ENCODE measurements at regions not wholly inside any gene's neighbourhood (a gene's known extent, or its start where the extent isn't known, plus 50 kb on each side); places are given as distances from the start of the nearest gene placed in this dataset.

GRCh38 chr5:124264499-124264898 is 481.9 kb downstream of the ZNF608 start:
- dilution Hi-C loops (cut with MboI; ENCODE audit: extremely low pct_ligation_motif_present, low sequenced_read_pairs), result no loop called here

GRCh38 chr5:124263680-124264491 is 482.6 kb downstream of the ZNF608 start:
- no peaks in the 10 kb centered on the region for H4K20me1 ChIP-seq (ENCODE audit: control insufficient read depth, extremely low read depth, insufficient read depth, low read length)
- no peak overlapping the region for H3K4me2 ChIP-seq (ENCODE audit: control insufficient read depth, extremely low read depth, insufficient read depth, low read depth, low read length)
- no peaks in the 10 kb centered on the region for H3K79me2 ChIP-seq (ENCODE audit: control insufficient read depth, insufficient read depth, low read length)
- peaks cover 15% of the 10 kb centered on the region for H3K27me3 ChIP-seq (ENCODE audit: control insufficient read depth, extremely low read depth, insufficient read depth, low read length)
- FAIRE-seq (no peak), DNase-seq (ENCODE audit: low read depth, low spot score) (no peak)
- no peak overlapping the region for H3K9ac ChIP-seq (ENCODE audit: control insufficient read depth, extremely low read depth, insufficient read depth, low read length)
- H3K36me3 ChIP-seq (ENCODE audit: control insufficient read depth in 2 of 2, extremely low read depth in 1 of 2, insufficient read depth in 2 of 2, low read length in 2 of 2), result no peaks in the 10 kb centered on the region
- dilution Hi-C loops (cut with MboI; ENCODE audit: extremely low pct_ligation_motif_present, low sequenced_read_pairs), result no loop called here
- H2AFZ ChIP-seq (ENCODE audit: control insufficient read depth, low read length), result no peak overlapping the region
- H3K9me1 ChIP-seq (ENCODE audit: control insufficient read depth, extremely low read depth, insufficient read depth, low read length), result no peaks in the 10 kb centered on the region
- no peak overlapping the region for H3K4me3 ChIP-seq (ENCODE audit: control insufficient read depth in 2 of 3, extremely low read depth in 1 of 3, insufficient read depth in 2 of 3, low read depth in 1 of 3, low read length in 3 of 3)
- H3K4me1 ChIP-seq (ENCODE audit: control insufficient read depth, extremely low read depth, insufficient read depth, low read length), result no peaks in the 10 kb centered on the region
- no peak overlapping the region for H3K27ac ChIP-seq (ENCODE audit: control insufficient read depth, insufficient read depth, low read length)
- TF ChIP-seq CTCF (optimal IDR thresholded peaks at IDR 0.05 in 1 of 3, IDR thresholded peaks at IDR 0.05 in 1 of 3, conservative IDR thresholded peaks at IDR 0.05 in 1 of 3; ENCODE audit: extremely low read depth in 1 of 3, insufficient read depth in 2 of 3, low read length in 3 of 3) (no peak), EZH2 (IDR thresholded peaks at IDR 0.05; ENCODE audit: low read length) (no peak)
- H3K9me3 ChIP-seq (ENCODE audit: control insufficient read depth, low read depth, low read length), result no peaks in the 10 kb centered on the region

More at GRCh38 chr5:124264499-124264898, 481.9 kb downstream of the ZNF608 start:
- H3K4me3 ChIP-seq (ENCODE audit: control insufficient read depth in 2 of 3, extremely low read depth in 1 of 3, insufficient read depth in 2 of 3, low read depth in 1 of 3, low read length in 3 of 3), result no peak overlapping the region
- H3K4me1 ChIP-seq (ENCODE audit: control insufficient read depth, extremely low read depth, insufficient read depth, low read length), result no peaks in the 10 kb centered on the region
- H3K9ac ChIP-seq (ENCODE audit: control insufficient read depth, extremely low read depth, insufficient read depth, low read length), result no peak overlapping the region
- FAIRE-seq (no peak), DNase-seq (ENCODE audit: low read depth, low spot score) (no peak)
- peaks cover 15% of the 10 kb centered on the region for H3K27me3 ChIP-seq (ENCODE audit: control insufficient read depth, extremely low read depth, insufficient read depth, low read length)
- H3K4me2 ChIP-seq (ENCODE audit: control insufficient read depth, extremely low read depth, insufficient read depth, low read depth, low read length), result no peak overlapping the region
- no peaks in the 10 kb centered on the region for H4K20me1 ChIP-seq (ENCODE audit: control insufficient read depth, extremely low read depth, insufficient read depth, low read length)
- H3K9me3 ChIP-seq (ENCODE audit: control insufficient read depth, low read depth, low read length), result no peaks in the 10 kb centered on the region
- no peak overlapping the region for H2AFZ ChIP-seq (ENCODE audit: control insufficient read depth, low read length)
- H3K36me3 ChIP-seq (ENCODE audit: control insufficient read depth in 2 of 2, extremely low read depth in 1 of 2, insufficient read depth in 2 of 2, low read length in 2 of 2), result no peaks in the 10 kb centered on the region
- H3K27ac ChIP-seq (ENCODE audit: control insufficient read depth, insufficient read depth, low read length), result no peak overlapping the region
- H3K9me1 ChIP-seq (ENCODE audit: control insufficient read depth, extremely low read depth, insufficient read depth, low read length), result no peaks in the 10 kb centered on the region
- TF ChIP-seq CTCF (optimal IDR thresholded peaks at IDR 0.05 in 1 of 3, IDR thresholded peaks at IDR 0.05 in 1 of 3, conservative IDR thresholded peaks at IDR 0.05 in 1 of 3; ENCODE audit: extremely low read depth in 1 of 3, insufficient read depth in 2 of 3, low read length in 3 of 3), result no peak
- TF ChIP-seq EZH2 (IDR thresholded peaks at IDR 0.05; ENCODE audit: low read length), result no peak
- no peaks in the 10 kb centered on the region for H3K79me2 ChIP-seq (ENCODE audit: control insufficient read depth, insufficient read depth, low read length)

Data from keratinocyte (primary cell).